HG03025 (cell line): ENCODE measurements at regions not wholly inside any gene's neighbourhood (a gene's known extent, or its start where the extent isn't known, plus 50 kb on each side); places are given as distances from the start of the nearest gene placed in this dataset.
A peak's percentile ranks its signal among the peaks of the same experiment; 100 is the strongest.

Experiments used
- ATAC-seq: cut with Tn5 transposase; IDR thresholded peaks from one replicate; pipeline ENCODE4 v1.9.1; 2021; ENCODE audit warnings: mild to moderate bottlenecking, moderate library complexity; ENCODE audit not compliant: unreplicated experiment, low FRiP score

GRCh38 chr1:221812088-221812752 lies 70.3 kb upstream of the DUSP10 start:
- ATAC-seq: no peak

- no peak for ATAC-seq
Observed at GRCh38 chr1:221810406-221810805, 68.5 kb upstream of the DUSP10 start.

GRCh38 chr1:221809091-221810029 lies 67.5 kb upstream of the DUSP10 start:
- ATAC-seq: no peak

- ATAC-seq: no peak
Observed at GRCh38 chr1:221806984-221807383, 65.1 kb upstream of the DUSP10 start.

GRCh38 chr1:221806236-221806635 lies 64.3 kb upstream of the DUSP10 start:
- no peak for ATAC-seq

GRCh38 chr1:221805121-221805520 lies 63.2 kb upstream of the DUSP10 start:
- no peak for ATAC-seq

GRCh38 chr1:221804303-221804702 lies 62.4 kb upstream of the DUSP10 start:
- ATAC-seq: no peak

GRCh38 chr1:221801773-221802516 lies 60.1 kb upstream of the DUSP10 start:
- ATAC-seq: no peak

GRCh38 chr1:221801251-221801661 lies 59.4 kb upstream of the DUSP10 start:
- no peak for ATAC-seq

GRCh38 chr1:221800831-221801230 lies 58.9 kb upstream of the DUSP10 start:
- ATAC-seq: no peak

- no peak for ATAC-seq
Observed at GRCh38 chr1:221797506-221797905, 55.6 kb upstream of the DUSP10 start.

GRCh38 chr1:221796700-221797099 lies 54.8 kb upstream of the DUSP10 start:
- no peak for ATAC-seq

- no peak for ATAC-seq
Observed at GRCh38 chr1:221795380-221795779, 53.5 kb upstream of the DUSP10 start.

- no peak for ATAC-seq
Observed at GRCh38 chr1:221794935-221795334, 53.0 kb upstream of the DUSP10 start.

- ATAC-seq: peak; percentile 30
Observed at GRCh38 chr1:221794079-221794670, 52.3 kb upstream of the DUSP10 start.

GRCh38 chr1:221793439-221794078 lies 51.7 kb upstream of the DUSP10 start:
- ATAC-seq: peak; percentile 86

GRCh38 chr1:221791846-221792245 lies 50.0 kb upstream of the DUSP10 start:
- ATAC-seq: no peak
